PFSK-1 (cell line): ENCODE measurements at regions not wholly inside any gene's neighbourhood (a gene's known extent, or its start where the extent isn't known, plus 50 kb on each side); places are given as distances from the start of the nearest gene placed in this dataset.

Source experiments
- FOXP2 ChIP-seq: optimal IDR thresholded peaks from 2 replicates; pipeline ENCODE3; 2011; ENCODE audit warnings: borderline replicate concordance, control low read depth, inconsistent platforms; ENCODE audit not compliant: insufficient read depth; ENCODE audit errors: extremely low read length, extremely low read depth
- POLR2AphosphoS5 ChIP-seq: IDR thresholded peaks from 2 replicates; pipeline ENCODE4 v1.6.1; 2012; ENCODE audit warnings: low read depth, mild to moderate bottlenecking, control low read depth, low read length, moderate library complexity
- REST ChIP-seq, 2 experiments: IDR thresholded peaks; 2 replicates each; pipeline versions ENCODE4 v1.6.1 to v1.8.0; 2011 to 2012; ENCODE audit warnings: low read depth in 2 of 2, low read length in 2 of 2, control low read depth in 1 of 2, inconsistent platforms in 1 of 2, mild to moderate bottlenecking in 1 of 2, moderate library complexity in 1 of 2; ENCODE audit not compliant: insufficient read depth in 1 of 2
- SIN3A ChIP-seq: IDR thresholded peaks from 2 replicates; pipeline ENCODE4 v1.6.1; 2012; ENCODE audit warnings: mild to moderate bottlenecking, low read length, moderate library complexity, borderline replicate concordance; ENCODE audit not compliant: insufficient read depth
- TAF1 ChIP-seq: IDR thresholded peaks from 2 replicates; pipeline ENCODE4 v1.6.1; 2012; ENCODE audit warnings: low read length, control low read depth, borderline replicate concordance; ENCODE audit not compliant: insufficient read depth

GRCh38 chr2:146950361-146950760 is 894.5 kb upstream of the ACVR2A start:
- no peak for TF ChIP-seq SIN3A
- TF ChIP-seq POLR2AphosphoS5, result no peak
- TF ChIP-seq REST (IDR thresholded peaks at IDR 0.05; ENCODE audit: insufficient read depth in 1 of 2, low read depth in 2 of 2, low read length in 2 of 2), result no peak
- TF ChIP-seq FOXP2, result no peak
- no peak for TF ChIP-seq TAF1

GRCh38 chr2:146949400-146949799 is 895.4 kb upstream of the ACVR2A start:
- TF ChIP-seq FOXP2, result no peak
- no peak for TF ChIP-seq SIN3A
- no peak for TF ChIP-seq REST (IDR thresholded peaks at IDR 0.05; ENCODE audit: insufficient read depth in 1 of 2, low read depth in 2 of 2, low read length in 2 of 2)
- TF ChIP-seq TAF1, result no peak
- TF ChIP-seq POLR2AphosphoS5, result no peak

- no peak for TF ChIP-seq TAF1
- no peak for TF ChIP-seq FOXP2
- TF ChIP-seq REST (IDR thresholded peaks at IDR 0.05; ENCODE audit: insufficient read depth in 1 of 2, low read depth in 2 of 2, low read length in 2 of 2), result no peak
- TF ChIP-seq POLR2AphosphoS5, result no peak
- TF ChIP-seq SIN3A, result no peak
Observed at GRCh38 chr2:146944601-146945000, 900.2 kb upstream of the ACVR2A start.

GRCh38 chr2:146939991-146940685 is 904.7 kb upstream of the ACVR2A start:
- TF ChIP-seq FOXP2 (no peak), POLR2AphosphoS5 (no peak), REST (IDR thresholded peaks at IDR 0.05; ENCODE audit: insufficient read depth in 1 of 2, low read depth in 2 of 2, low read length in 2 of 2) (no peak), TAF1 (no peak), SIN3A (no peak)

- no peak for TF ChIP-seq TAF1
- no peak for TF ChIP-seq SIN3A
- TF ChIP-seq POLR2AphosphoS5, result no peak
- TF ChIP-seq FOXP2, result no peak
- TF ChIP-seq REST (IDR thresholded peaks at IDR 0.05; ENCODE audit: insufficient read depth in 1 of 2, low read depth in 2 of 2, low read length in 2 of 2), result no peak
Observed at GRCh38 chr2:146934921-146935320, 909.9 kb upstream of the ACVR2A start.
